ENCODE measurements at regions not wholly inside any gene's neighbourhood (a gene's known extent, or its start where the extent isn't known, plus 50 kb on each side); places are given as distances from the start of the nearest gene placed in this dataset.

- ChIA-PET CTCF (no interaction called here), POLR2A (no interaction called here)
- no peak for DNase-seq (ENCODE audit: low read depth, low spot score)
- no peak overlapping the region for H3K4me3 ChIP-seq (ENCODE audit: low read depth, low read length)
- TF ChIP-seq CTCF (IDR thresholded peaks at IDR 0.05; ENCODE audit: insufficient read depth, low read length, missing control alignments) = no peak
These were observed 367.3 kb upstream of the EPHA7 start for GRCh38 chr6:93786474-93787330.

- CTCF ChIA-PET = no interaction called here
- no peak for DNase-seq (ENCODE audit: low read depth, low spot score)
- POLR2A ChIA-PET = no interaction called here
- H3K4me3 ChIP-seq (ENCODE audit: low read depth, low read length) = no peak overlapping the region
- TF ChIP-seq CTCF (IDR thresholded peaks at IDR 0.05; ENCODE audit: insufficient read depth, low read length, missing control alignments) = no peak
These were observed 366.3 kb upstream of the EPHA7 start for GRCh38 chr6:93785694-93786030.

GRCh38 chr6:93784794-93785693 is 365.7 kb upstream of the EPHA7 start:
- ChIA-PET POLR2A (no interaction called here), CTCF (no interaction called here)
- no peak for TF ChIP-seq CTCF (IDR thresholded peaks at IDR 0.05; ENCODE audit: insufficient read depth, low read length, missing control alignments)
- DNase-seq (ENCODE audit: low read depth, low spot score) = no peak
- no peak overlapping the region for H3K4me3 ChIP-seq (ENCODE audit: low read depth, low read length)

GRCh38 chr6:93779086-93779841 is 359.9 kb upstream of the EPHA7 start:
- CTCF ChIA-PET = no interaction called here
- no peak overlapping the region for H3K4me3 ChIP-seq (ENCODE audit: low read depth, low read length)
- POLR2A ChIA-PET = no interaction called here
- no peak for TF ChIP-seq CTCF (IDR thresholded peaks at IDR 0.05; ENCODE audit: insufficient read depth, low read length, missing control alignments)
- DNase-seq (ENCODE audit: low read depth, low spot score) = no peak

- no peak for DNase-seq (ENCODE audit: low read depth, low spot score)
- TF ChIP-seq CTCF (IDR thresholded peaks at IDR 0.05; ENCODE audit: insufficient read depth, low read length, missing control alignments) = no peak
- no peak overlapping the region for H3K4me3 ChIP-seq (ENCODE audit: low read depth, low read length)
- CTCF ChIA-PET = no interaction called here
- POLR2A ChIA-PET = no interaction called here
These were observed 339.8 kb upstream of the EPHA7 start for GRCh38 chr6:93759190-93759589.

- POLR2A ChIA-PET = no interaction called here
- TF ChIP-seq CTCF (IDR thresholded peaks at IDR 0.05; ENCODE audit: insufficient read depth, low read length, missing control alignments) = no peak
- no peak overlapping the region for H3K4me3 ChIP-seq (ENCODE audit: low read depth, low read length)
- CTCF ChIA-PET = no interaction called here
- no peak for DNase-seq (ENCODE audit: low read depth, low spot score)
These were observed 332.6 kb upstream of the EPHA7 start for GRCh38 chr6:93751969-93752368.
